Left kidney (tissue), 1 donor: ENCODE measurements at regions not wholly inside any gene's neighbourhood (a gene's known extent, or its start where the extent isn't known, plus 50 kb on each side); places are given as distances from the start of the nearest gene placed in this dataset.

Source experiments
- DNase-seq: peaks from one replicate; pipeline ENCODE4 v3.0.0-alpha.2; 2013

DNA sequence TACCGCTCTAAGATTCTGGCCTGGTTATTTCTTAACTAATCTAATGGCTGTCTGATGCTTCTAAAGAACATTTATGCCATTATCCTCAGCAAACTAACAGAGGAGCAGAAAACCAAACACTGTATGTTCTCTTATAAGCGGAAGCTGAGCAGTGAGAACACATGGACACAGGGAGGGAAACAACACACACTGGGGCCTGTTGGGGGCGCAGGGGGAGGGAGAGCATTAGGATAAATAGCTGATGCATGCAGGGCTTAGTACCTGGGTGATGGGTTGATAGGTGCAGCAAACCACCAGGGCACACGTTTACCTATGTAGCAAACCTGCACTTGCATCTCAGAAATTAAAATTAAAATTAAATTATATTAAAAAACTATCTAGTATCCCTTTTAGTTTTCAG is 853.5 kb downstream of the GATA3 start:
- DNase-seq = no peak

DNA sequence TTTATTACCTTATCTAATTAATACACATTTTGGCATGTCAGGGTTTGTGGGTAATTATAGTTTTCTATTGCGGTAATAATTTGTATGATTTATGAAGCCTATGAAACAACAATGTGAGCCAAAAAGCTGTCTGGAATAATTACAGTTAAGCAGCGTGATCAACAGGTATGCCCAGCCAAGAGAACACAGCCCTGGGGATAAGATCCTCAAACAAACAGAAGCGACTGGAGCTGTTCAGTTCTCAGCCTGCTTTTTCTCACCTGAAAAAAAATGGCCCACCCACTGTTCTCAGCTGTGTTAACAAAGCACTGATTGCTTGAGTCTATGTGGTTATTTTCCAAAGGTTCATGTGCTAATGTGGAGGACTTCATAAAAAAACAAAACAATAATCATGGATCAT is 855.8 kb downstream of the GATA3 start:
- DNase-seq = no peak

DNA sequence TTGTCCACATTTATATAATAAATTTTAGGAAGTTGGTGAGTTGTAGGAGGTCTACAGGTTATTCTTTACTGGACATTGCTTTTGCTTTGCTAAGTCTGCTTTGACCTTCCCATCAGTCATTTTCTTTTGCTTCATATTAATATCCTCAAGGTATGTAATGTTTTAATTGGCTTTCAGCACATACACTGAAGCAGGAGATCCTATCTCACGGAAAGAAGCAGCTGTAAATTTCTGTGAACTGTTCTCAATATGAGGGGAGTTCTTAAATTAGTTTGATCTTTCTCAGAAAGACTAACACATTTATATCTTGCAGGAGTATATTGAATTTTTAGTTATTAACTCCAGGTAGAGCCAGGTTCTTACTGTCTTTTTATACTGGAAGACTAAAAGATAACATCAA is 856.5 kb downstream of the GATA3 start:
- DNase-seq = no peak

DNA sequence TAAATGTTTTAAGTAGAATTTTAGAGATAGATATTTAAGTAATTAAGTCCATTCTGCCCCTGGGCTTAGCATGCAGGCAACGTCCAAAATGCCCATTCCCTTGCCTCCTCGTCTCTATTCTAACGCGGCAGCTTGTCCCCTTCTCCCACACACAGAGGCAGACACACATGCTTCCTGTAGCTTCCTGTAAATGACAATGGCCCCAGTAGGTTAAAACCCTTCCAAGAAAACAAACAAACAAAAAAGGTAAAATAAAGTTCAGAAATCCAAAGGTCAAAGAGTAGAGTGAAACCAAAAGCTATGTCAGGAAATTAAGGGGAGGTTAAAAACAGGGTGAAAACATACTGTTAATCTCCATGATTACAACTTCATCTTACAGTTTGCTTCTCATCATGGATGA is 857.6 kb downstream of the GATA3 start:
- no peak for DNase-seq

DNA sequence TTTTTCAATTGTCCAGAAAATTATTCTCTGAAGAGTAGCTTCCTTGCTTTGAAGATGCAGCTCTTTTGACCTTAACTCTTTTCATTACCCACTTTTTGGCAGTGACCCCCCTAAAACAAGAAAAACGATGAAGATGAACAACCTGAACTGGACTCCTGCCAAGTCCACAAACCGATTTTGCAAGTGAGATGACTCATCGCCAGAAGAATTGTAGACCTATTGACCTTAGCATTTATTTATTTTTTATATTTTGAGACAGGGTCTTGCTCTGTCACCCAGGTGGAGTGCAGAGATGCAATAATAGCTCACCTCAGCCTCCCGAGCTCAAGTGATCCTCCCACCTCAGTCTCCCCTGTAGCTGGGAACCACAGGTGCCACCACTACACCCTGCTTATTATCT is 859.2 kb downstream of the GATA3 start:
- no peak for DNase-seq

DNA sequence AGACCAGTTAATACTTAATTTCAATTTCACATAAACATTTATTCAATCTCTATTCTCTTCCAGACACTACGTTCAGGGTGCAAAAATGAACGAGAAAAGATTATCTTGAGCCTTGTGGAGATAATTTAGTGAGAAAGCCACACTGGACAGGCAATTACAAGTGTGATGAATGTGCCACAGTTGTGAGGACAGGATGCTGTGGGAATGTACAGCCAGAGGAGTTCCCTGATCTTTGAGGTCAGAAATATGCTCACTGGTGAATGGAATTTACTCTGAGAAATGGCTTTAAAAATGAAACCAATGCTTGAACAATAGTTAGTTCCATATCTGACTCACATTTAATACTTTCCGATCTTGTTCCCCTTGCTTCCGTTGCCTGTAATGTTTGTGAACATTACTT is 864.8 kb downstream of the GATA3 start:
- no peak for DNase-seq

DNA sequence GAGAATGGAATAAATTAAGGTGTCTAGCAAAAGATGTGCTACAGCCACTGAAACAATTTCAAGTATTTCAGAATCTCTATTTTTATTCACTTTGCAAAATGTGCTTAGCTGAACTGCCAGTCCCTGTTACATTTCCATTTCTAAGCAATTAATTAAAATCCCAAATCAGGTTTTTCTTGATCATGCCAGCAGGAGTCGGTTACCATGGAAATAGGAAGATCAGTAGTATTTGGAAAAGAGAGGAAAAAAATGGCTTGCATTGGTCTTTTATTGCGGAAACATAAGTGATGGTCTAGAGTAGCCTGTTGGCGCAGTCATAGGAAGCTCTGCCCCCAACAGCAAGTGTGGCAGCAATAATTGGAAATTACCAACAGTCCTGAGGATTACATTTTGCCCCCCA is 867.1 kb downstream of the GATA3 start:
- DNase-seq = no peak

DNA sequence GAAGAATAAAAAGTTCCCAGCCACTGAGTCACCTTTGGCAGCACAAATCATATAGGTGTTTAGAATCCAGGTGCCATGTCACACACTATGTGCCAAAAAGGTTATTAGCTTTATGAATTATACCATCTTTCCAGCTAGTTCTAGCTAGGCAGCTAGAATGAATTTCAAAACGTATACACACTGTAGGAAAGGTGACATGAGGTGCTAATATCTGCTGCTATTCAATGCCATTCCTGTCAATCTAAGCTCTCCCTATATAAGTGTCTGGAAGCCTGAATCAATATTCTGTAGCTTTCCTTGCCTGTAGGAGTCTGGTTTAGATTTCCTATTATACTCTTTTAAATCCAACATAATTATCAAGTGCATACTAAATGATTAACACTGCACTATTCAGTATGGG is 868.6 kb downstream of the GATA3 start:
- DNase-seq = no peak

DNA sequence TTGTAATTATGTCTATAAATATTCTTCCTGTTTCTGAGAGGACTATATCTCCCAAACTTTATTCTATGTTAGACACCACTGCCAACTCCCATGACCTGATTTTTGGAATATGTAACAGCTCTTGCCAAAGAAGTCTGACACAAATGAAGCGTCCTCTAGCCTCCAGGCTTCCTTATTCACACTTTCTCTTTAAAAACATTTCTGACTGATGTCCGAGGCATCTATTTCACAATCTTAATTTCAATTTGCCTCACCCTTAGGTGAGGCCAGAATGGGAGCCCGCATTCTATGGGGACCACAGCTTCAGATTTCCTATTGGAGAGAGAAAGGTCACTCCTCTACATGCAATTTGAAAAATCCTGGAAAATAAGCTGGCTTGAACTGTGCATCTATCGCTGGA is 873.2 kb downstream of the GATA3 start:
- no peak for DNase-seq

DNA sequence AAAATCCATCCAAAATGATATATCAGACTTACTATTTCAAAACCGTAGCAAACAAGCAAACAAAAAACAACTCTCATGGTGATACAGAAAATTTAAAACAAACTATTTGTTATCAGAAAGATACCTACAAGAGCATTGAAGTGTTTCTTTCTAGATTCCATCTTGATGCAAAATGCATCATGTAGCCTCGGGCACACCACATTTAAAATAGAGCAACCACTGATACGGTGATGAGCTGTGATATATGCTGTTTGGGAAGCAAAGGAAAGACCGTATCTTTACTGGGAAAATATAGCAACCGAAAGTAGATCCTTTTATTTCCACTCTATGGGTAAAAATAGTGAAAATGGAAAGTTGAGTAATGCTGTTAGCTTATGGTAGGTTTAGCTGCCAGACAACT is 892.0 kb downstream of the GATA3 start:
- DNase-seq = no peak

DNA sequence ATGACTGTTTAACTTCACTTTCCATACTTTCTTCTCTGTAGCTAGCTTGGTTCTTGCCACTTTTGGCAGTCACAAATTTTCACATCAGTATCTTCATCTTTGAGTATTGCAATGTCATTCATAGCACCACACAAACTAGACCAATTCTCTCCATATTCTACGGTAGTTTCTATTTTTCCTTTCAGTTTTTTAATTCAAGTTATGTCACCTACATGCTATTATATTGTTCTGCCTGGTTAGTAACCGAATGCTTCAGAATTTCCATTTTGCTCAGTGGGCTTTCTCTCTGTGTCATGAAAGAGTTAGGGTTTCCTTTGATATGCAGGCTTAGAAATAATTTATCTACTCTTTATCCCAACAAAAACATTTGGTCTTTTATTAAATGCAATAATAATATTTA is 896.5 kb downstream of the GATA3 start:
- no peak for DNase-seq

DNA sequence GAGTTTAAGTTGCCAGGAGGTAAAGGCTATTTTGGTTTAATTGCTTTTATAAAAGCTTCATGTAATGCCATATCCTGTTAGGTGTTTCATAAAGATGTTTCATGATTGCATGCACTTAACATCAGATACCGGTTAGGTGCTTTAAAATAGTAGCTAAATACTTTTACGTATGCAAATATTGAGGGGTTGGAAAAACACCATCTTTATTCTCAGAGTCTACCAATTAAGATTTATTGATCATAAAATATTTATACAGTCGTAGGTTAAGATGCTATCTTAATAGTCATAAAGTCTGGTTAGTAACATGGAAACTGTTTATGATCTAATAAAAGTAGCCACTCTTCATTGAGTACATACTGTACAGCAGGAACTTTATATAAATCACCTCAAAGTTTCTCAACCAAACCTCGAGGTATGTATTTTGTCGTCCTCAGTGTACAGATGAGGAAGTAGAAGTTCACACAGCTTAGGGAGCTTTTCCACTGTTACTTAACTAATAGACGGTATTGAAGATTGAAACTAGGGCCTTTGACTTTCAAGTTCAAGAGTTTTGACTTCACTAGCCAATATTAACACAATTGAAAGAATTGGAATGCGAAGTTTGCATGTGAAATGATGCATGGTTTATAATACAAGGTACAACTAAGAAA is 897.1 kb downstream of the GATA3 start:
- DNase-seq = no peak

DNA sequence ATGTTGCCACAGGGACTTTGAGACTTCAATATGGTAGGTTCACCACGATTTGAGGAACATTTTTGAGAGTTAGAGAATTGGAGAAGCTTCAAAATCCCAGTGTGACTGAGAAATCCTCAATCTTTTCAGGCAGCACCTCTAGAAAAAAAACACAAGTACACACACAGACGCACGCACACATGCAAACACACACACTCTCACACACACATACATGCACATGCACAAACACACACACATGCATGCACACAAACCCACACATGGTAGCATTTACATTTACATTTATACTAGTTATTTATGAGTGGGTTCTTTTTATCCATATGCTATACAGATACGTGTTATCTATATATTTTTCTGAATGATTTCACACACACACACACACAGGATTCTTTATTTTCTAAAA is 901.9 kb downstream of the GATA3 start:
- DNase-seq = no peak

DNA sequence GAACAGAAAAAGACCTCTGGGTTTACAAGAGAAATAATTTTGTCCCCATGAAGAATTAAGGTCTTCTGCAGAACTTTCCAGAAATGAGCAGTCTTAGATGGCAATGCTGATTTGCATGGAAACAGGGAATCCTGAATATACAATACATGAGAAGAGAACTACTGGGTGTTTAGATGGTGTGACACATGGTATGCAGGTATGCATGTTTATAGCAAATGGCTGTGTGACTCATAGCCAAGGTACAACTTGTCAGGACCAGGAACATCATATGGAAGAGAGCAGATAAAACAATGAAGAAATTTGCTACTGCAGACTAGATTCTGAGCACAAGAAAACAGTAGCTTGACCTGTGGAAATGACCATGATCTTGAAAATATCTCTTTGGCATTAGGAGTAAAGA is 907.8 kb downstream of the GATA3 start:
- no peak for DNase-seq

DNA sequence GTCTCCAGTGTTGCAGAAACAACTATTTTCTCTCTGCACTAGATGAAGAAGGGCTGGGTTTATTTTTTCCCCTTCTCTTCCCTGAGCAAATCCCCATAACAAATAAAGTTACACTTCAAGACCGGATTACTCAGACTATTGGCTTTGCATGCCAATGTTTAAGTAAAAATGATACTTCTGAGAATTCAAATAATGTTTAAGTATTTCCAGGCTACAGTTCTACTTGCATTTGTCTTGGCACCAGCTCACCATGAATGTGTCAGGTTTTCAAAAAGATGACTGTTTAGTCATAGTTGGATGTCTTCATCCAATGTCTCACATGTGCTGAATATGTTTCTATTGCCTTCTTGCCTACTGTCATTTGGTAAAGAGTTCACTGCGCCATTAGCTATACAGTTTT is 912.6 kb downstream of the GATA3 start:
- DNase-seq = no peak

DNA sequence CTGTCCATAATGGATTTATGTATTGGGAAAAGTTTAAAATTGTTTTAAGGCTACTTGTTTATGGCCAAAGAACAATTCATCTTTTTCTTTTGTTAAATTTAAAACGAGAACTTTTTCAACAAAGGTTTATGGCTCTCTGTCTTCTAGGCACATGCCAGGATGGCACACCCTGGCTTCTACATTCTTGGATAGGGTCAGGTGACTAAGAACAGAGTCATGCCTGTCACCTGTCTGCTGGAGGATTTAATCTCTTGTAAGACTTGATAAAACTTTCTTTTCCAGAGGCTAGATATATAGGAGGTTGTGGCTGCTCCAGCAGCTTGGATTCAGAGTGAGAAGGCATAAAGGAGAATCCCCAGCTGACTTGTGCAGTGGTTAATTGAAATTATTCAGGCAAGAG is 915.4 kb downstream of the GATA3 start:
- DNase-seq = no peak

DNA sequence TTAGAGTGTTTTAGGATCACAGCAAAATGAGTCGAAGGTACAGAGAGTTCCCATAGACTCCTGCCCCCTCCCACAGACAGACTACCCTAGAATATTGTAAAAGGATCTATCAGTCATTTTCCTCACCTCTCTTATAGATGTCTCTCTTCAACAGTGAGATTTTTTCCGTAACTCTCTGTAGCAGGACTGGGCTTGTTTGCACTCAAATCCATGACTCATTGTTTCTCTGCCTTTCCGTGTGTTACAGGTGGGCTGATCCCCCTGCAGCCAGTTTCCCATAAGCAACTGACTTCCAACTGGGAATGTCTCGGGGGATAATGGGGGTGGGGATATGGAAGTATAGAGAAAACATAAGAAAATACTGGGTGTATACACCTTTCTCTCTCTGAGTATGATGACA is 921.0 kb downstream of the GATA3 start:
- no peak for DNase-seq

DNA sequence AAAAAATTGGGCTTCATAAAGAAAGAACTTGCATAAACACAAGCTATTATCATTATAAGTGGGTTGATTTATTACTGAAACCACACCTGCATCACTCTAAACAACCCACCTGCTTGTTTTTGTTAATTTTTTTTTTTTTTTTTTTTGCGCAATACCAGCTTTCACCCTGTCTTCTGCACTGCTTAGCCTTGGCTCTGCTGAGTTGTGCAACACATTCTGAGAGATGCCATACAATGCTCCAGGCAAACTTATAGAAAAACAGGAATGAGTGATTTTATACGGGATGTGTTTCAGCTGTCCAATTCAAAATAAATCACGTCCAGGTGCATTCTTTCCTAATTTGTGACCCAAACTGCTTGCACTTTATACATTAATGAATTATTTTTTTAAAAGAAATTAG is 923.6 kb downstream of the GATA3 start:
- no peak for DNase-seq

DNA sequence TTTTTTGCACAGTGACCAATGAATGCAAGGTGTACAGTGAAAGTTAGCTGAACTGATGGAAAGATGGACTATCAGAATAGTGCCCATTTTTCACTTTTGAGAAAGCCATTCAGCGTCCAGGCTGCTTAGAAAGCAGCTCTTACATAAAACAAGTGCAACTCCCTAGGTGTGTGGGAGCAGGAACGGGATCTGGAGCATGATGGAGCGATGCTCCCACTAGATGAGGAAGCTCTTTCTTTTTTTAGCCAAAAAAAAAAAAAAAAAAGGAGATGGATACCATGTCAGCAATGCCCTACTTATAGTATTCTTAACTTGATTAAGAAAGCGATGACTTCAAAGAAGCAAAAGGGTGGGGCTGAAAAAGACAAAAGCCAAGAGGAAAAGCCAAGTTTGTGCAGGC is 925.5 kb downstream of the GATA3 start:
- no peak for DNase-seq

DNA sequence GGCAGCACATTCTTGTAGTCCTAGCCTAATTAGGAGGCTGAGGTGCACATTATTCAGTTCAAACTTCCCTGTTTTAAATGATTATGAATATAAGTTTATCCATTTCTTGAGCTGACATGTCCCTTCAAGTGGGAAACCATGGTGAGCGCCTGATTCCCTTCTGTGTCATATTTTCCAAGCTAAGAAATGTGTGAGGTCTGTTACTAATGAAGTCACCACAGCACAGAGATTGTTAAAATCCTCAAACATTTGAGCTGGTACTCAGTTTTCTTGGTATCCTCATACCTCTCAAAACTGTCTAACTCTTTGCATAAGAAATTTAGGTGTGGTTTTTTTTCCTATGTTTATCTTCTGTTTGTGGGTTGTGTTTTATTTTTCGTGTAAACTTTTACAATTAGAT is 926.8 kb downstream of the GATA3 start:
- no peak for DNase-seq

DNA sequence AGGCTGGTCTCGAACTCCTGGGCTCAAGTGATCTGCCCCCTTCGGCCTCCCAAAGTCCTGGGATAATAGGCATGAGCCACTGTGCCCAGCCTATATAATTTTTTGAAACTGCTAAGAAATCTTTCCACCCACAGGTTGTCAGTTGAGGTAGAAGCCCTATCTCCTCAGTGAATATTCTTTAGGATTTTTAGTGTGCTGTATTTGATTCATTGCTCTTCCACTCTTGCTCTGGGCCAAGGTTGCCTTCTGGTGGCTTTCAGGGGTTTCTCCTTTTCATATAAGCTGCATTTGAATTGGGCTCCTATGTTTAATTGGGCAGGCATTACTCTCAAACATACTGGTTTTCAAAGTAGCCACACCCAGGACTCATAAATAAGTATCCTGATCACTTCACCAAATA is 931.2 kb downstream of the GATA3 start:
- DNase-seq = no peak

DNA sequence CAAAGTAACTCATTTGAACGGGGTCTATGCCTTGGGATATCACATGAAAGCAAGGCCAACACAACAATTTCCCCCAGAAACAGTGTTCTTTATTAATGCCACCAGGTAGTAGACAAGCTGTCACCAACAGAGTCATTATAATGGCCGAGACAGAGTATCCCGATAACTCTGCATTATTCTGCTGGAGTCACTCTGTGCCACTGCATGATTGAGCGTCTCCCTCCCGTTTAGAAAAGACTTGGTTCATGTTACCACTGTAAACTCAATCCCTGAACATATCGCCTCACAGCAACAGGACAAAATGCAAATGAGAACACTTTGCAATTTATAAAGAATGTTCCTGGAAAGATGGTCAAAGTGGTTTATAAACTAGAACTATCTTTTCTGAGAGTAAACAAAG is 932.5 kb downstream of the GATA3 start:
- no peak for DNase-seq

DNA sequence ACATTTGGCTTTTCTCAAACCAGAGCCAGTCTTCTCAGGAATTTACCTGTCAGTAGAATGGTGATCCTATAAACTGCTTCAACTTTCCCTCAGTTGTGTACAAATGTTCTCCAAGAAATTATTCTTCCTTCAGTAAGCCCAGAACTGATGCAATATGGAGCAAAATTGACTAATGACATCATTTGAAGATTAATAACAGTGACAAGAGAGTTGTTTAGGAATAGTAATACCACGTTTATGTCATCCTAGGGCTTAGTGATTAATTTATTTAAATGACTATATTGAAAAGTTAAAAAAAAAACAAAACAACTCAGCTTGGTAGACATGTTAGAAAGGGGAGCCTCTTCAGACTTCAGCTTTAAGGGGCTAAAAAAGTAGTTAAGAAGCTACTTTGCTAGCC is 933.2 kb downstream of the GATA3 start:
- DNase-seq = no peak

DNA sequence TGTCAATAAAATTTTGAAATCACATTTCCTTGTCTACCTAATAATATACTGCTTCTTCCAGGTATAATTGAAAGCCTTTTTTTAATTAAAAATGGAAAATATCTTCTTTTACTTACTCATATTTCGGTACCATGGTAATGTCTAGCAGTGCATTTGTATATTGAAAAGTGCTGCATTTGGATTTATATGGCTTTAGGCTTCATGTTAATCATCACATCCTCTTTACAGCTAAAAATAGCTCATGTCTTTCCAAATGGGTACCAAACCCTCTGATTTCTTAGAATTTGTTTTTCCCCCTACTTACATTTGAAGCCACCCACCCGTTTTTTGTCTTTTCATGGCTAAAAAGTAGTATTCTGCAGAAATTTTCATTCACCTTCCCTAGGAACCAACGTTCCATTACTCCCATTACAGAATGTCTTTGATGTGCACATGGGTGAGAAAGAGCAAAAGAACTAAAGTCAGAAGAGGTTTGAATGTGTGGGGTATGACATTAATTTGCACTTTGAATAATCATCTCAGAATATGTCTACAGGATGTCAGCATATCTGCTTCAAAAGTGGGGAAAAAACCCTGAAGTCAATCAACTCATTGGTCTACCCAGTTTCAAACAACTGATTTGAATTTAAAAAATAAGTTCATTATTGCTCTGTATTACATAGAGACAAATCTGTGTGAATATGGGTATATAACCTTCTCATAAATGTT is 935.9 kb downstream of the GATA3 start:
- no peak for DNase-seq

DNA sequence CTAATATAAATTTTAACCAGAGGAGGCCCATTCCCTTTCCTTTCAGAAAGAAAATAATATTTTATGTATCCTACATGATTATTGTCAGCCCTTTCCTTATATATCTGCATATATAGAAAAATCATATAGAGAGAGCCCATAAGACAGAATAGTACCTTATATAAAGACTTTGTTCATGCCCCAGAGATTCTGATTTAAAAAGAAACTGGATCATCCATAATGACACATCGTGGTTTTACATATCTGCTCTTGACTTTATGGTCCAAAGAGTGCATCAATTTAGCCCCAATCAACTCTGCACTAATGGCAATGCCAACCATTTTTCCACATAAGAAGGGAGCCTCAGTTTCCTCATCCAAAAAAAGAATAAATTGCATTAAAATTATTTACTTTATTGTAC is 937.5 kb downstream of the GATA3 start:
- DNase-seq = no peak
